COLO829 (cell line): ENCODE measurements at regions not wholly inside any gene's neighbourhood (a gene's known extent, or its start where the extent isn't known, plus 50 kb on each side); places are given as distances from the start of the nearest gene placed in this dataset.
"Not testable (repeated sequence)": the region's sequence is repeated elsewhere in the genome, so short reads cannot be mapped to it uniquely, and the experiment has no call there.

Experiments
- DNase-seq: peaks from one replicate; pipeline ENCODE4 v3.0.0; 2012; ENCODE audit warnings: low spot score

DNA sequence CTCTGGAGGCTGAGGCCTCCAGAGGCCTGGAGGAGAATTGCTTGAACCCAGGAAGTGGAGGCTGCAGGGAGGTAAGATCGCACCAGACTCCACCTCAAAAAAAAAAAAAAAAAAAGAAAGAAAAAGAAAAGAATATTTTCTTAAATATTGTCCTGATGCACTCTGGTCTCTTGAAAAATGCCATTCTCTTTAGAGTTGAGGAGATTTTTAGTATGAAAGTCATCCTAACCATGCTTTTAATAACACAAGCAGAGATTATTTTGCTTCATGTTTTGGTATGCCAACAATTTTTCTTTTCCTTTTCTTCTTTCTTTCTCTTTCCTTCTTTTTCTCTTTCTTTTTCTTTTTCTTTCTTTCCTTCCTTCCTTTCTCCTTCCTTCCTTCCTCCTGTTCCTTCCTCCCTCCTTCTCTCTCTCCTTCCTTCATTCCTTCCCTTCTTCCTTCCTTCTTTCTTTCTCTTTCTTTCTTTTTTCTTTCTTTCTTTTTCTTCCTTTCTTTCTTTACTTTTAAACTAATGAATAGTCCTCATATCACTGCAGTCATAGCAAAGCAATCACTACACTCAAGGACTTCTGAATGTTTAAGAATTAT is 116.9 kb upstream of the CCNH start:
- DNase-seq: no peak

DNA sequence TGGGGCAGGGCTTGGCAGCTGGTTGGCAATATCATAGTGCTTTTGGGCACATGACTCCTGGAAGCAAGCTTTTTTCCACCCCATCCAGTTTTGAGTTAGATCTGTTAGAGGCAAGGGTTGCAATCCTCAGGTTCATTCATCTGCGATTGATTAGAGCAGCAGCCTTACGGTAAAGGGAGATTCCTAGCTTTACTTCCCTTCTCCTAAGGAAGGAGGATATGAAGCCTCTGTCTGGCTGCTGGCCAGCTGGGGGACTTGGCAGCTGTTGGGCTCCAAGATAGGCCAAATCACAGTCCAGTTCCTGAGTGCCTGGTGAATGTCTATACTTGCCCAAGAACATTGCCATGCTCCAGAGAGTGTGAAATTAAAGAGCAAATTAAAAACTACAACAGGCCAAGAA is 113.4 kb upstream of the CCNH start:
- DNase-seq: no peak

- DNase-seq: no peak
These were observed 111.5 kb upstream of the CCNH start for GRCh38 chr5:87524217-87524616.

DNA sequence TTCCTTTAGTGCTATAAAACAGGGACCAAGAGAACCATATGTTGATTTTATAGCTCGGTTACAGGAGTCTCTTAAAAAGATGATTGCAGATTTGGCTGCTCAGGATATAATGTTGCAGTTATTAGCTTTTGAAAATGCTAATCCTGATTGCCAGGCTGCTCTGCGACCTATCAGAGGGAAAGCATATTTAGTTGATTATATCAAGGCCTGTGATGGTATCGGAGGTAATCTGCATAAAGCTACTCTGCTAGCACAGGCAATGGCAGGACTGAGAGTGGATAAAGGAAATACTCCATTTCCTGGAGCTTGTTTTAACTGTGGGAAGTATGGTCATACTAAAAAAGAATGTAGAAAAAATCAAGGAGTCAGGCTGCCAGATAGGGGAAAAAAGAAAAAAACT is 99.0 kb upstream of the CCNH start:
- DNase-seq: not testable (repeated sequence)

DNA sequence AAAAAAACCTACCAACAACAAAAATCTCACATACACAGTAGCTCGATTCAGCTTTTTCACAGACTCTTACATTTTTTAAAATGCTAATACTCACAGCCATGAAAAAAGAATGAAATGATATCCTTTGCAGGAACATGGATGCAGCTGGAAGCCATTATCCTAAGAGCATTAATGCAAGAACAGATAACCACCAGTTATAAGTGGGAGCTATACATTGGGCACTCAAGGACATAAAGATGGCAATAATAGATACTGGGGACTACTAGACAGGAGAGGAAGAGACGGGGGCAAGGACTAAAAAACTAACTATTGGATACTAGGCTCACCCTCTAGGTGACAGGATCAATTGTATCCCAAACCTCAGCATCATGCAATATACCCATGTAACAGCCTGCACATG is 90.3 kb upstream of the CCNH start:
- no peak for DNase-seq

- no peak for DNase-seq
These were observed 87.0 kb upstream of the CCNH start for GRCh38 chr5:87499478-87500410.
